GM19455 (cell line): ENCODE measurements at regions not wholly inside any gene's neighbourhood (a gene's known extent, or its start where the extent isn't known, plus 50 kb on each side); places are given as distances from the start of the nearest gene placed in this dataset.

Source experiments
- ATAC-seq: cut with Tn5 transposase; IDR thresholded peaks from one replicate; pipeline ENCODE4 v1.9.1; 2021; ENCODE audit not compliant: unreplicated experiment

GRCh38 chr3:20352546-20353179, 166.7 kb upstream of the SGO1 start:
- no peak for ATAC-seq

- ATAC-seq: no peak
These were observed 164.4 kb upstream of the SGO1 start for GRCh38 chr3:20350449-20350848.

- no peak for ATAC-seq
These were observed 160.9 kb upstream of the SGO1 start for GRCh38 chr3:20346916-20347315.

GRCh38 chr3:20346369-20346768, 160.4 kb upstream of the SGO1 start:
- ATAC-seq: no peak

- no peak for ATAC-seq
These were observed 158.5 kb upstream of the SGO1 start for GRCh38 chr3:20344400-20344959.

- no peak for ATAC-seq
These were observed 157.8 kb upstream of the SGO1 start for GRCh38 chr3:20343790-20344189.

GRCh38 chr3:20340324-20340928, 154.4 kb upstream of the SGO1 start:
- ATAC-seq: peak; percentile 92

- ATAC-seq: no peak
These were observed 150.6 kb upstream of the SGO1 start for GRCh38 chr3:20336572-20336971.

GRCh38 chr3:20334842-20335241, 148.8 kb upstream of the SGO1 start:
- no peak for ATAC-seq

GRCh38 chr3:20327889-20328288, 141.9 kb upstream of the SGO1 start:
- ATAC-seq: no peak

- ATAC-seq: no peak
These were observed 140.5 kb upstream of the SGO1 start for GRCh38 chr3:20326541-20326940.

GRCh38 chr3:20325563-20325962, 139.6 kb upstream of the SGO1 start:
- peak; percentile 6 for ATAC-seq

GRCh38 chr3:20324664-20325478, 138.9 kb upstream of the SGO1 start:
- ATAC-seq: peak; percentile 97

GRCh38 chr3:20323307-20323927, 137.4 kb upstream of the SGO1 start:
- ATAC-seq: no peak

GRCh38 chr3:20322085-20322484, 136.1 kb upstream of the SGO1 start:
- no peak for ATAC-seq

- no peak for ATAC-seq
These were observed 135.5 kb upstream of the SGO1 start for GRCh38 chr3:20321391-20322047.

- ATAC-seq: no peak
These were observed 134.5 kb upstream of the SGO1 start for GRCh38 chr3:20320489-20320888.

- ATAC-seq: no peak
These were observed 133.5 kb upstream of the SGO1 start for GRCh38 chr3:20319551-20319950.

GRCh38 chr3:20317616-20318015, 131.6 kb upstream of the SGO1 start:
- no peak for ATAC-seq

GRCh38 chr3:20316238-20316637, 130.2 kb upstream of the SGO1 start:
- no peak for ATAC-seq

- ATAC-seq: no peak
These were observed 124.6 kb upstream of the SGO1 start for GRCh38 chr3:20310629-20311028.
